H9 (cell line): ENCODE measurements at regions not wholly inside any gene's neighbourhood (a gene's known extent, or its start where the extent isn't known, plus 50 kb on each side); places are given as distances from the start of the nearest gene placed in this dataset.

ENCODE experiments used
- DNase-seq: peaks from one replicate; pipeline ENCODE4 v3.0.0-alpha.2; 2017
- H2AFZ ChIP-seq: one replicate; pipeline ENCODE4 v1.6.1; 2013; ENCODE audit warnings: mild to moderate bottlenecking, low read length, control low read depth, moderate library complexity
- H2AK5ac ChIP-seq: 2 replicates; pipeline ENCODE4 v1.6.1; 2013; ENCODE audit warnings: low read length, control low read depth, mixed read lengths; ENCODE audit not compliant: insufficient read length
- H2BK120ac ChIP-seq: one replicate; pipeline ENCODE4 v1.6.1; 2013; ENCODE audit warnings: low read depth, mild to moderate bottlenecking, low read length, control low read depth, inconsistent platforms; ENCODE audit not compliant: poor library complexity, severe bottlenecking
- H2BK12ac ChIP-seq: 2 replicates; pipeline ENCODE4 v1.6.1; 2013; ENCODE audit warnings: low read length, control low read depth, mixed read lengths, low read depth; ENCODE audit not compliant: insufficient read length
- H2BK15ac ChIP-seq: 2 replicates; pipeline ENCODE4 v1.6.1; 2013; ENCODE audit warnings: low read depth, low read length, control low read depth
- H2BK20ac ChIP-seq: one replicate; pipeline ENCODE4 v1.6.1; 2013; ENCODE audit warnings: low read depth, mild to moderate bottlenecking, low read length, control low read depth, inconsistent platforms; ENCODE audit not compliant: poor library complexity, severe bottlenecking
- H2BK5ac ChIP-seq: 2 replicates; pipeline ENCODE4 v1.6.1; 2013; ENCODE audit warnings: low read length, control low read depth, mixed read lengths; ENCODE audit not compliant: insufficient read length
- H3K14ac ChIP-seq: 2 replicates; pipeline ENCODE4 v1.6.1; 2013; ENCODE audit warnings: low read length, control low read depth; ENCODE audit not compliant: insufficient read depth
- H3K18ac ChIP-seq: 2 replicates; pipeline ENCODE4 v1.6.1; 2013; ENCODE audit warnings: low read depth, mild to moderate bottlenecking, mixed read lengths, low read length, control low read depth; ENCODE audit not compliant: insufficient read length
- H3K23ac ChIP-seq: 2 replicates; pipeline ENCODE4 v1.6.1; 2013; ENCODE audit warnings: low read length, control low read depth, mixed read lengths, low read depth; ENCODE audit not compliant: insufficient read length
- H3K23me2 ChIP-seq: 2 replicates; pipeline ENCODE4 v1.6.1; 2013; ENCODE audit warnings: low read depth, mild to moderate bottlenecking, mixed read lengths, low read length, control low read depth; ENCODE audit not compliant: insufficient read length, poor library complexity, severe bottlenecking
- H3K27ac ChIP-seq: 2 replicates; pipeline ENCODE4 v1.5.1; 2013; ENCODE audit warnings: low read length, control low read depth, mixed read lengths, low read depth; ENCODE audit not compliant: insufficient read length
- H3K27me3 ChIP-seq: 2 replicates; pipeline ENCODE4 v1.6.1; 2013; ENCODE audit warnings: low read length, control low read depth, inconsistent platforms; ENCODE audit not compliant: insufficient read depth
- H3K4ac ChIP-seq: 2 replicates; pipeline ENCODE4 v1.6.1; 2013; ENCODE audit warnings: low read depth, mild to moderate bottlenecking, control low read depth, inconsistent platforms, low read length, moderate library complexity
- H3K4me1 ChIP-seq: 2 replicates; pipeline ENCODE4 v1.6.1; 2013; ENCODE audit warnings: low read length, control low read depth, inconsistent platforms; ENCODE audit not compliant: insufficient read depth
- H3K4me2 ChIP-seq: 2 replicates; pipeline ENCODE4 v1.6.1; 2013; ENCODE audit warnings: low read length, control low read depth, mixed read lengths; ENCODE audit not compliant: insufficient read length, insufficient read depth
- H3K56ac ChIP-seq: 2 replicates; pipeline ENCODE4 v1.6.1; 2013; ENCODE audit warnings: low read depth, mild to moderate bottlenecking, mixed read lengths, low read length, control low read depth; ENCODE audit not compliant: insufficient read length
- H3K79me1 ChIP-seq: 2 replicates; pipeline ENCODE4 v1.6.1; 2013; ENCODE audit warnings: low read depth, mild to moderate bottlenecking, moderate library complexity, low read length, control low read depth, inconsistent platforms; ENCODE audit not compliant: insufficient read depth, poor library complexity, severe bottlenecking
- H3K79me2 ChIP-seq: 2 replicates; pipeline ENCODE4 v1.6.1; 2013; ENCODE audit warnings: low read length, control low read depth, inconsistent platforms; ENCODE audit not compliant: insufficient read depth
- H3K9ac ChIP-seq: 2 replicates; pipeline ENCODE4 v1.6.1; 2013; ENCODE audit warnings: low read length, control low read depth, mixed read lengths; ENCODE audit not compliant: insufficient read length; ENCODE audit errors: extremely low read depth
- H3K9me3 ChIP-seq: one replicate; pipeline ENCODE4 v1.6.1; 2013; ENCODE audit warnings: low read depth, low read length, inconsistent platforms; ENCODE audit not compliant: control insufficient read depth
- H3T11ph ChIP-seq: one replicate; pipeline ENCODE4 v1.6.1; 2013; ENCODE audit warnings: mild to moderate bottlenecking, low read length, control low read depth, inconsistent platforms
- H4K20me1 ChIP-seq: one replicate; pipeline ENCODE4 v1.6.1; 2013; ENCODE audit not compliant: control insufficient read depth, insufficient read length, insufficient read depth
- H4K5ac ChIP-seq: 2 replicates; pipeline ENCODE4 v1.6.1; 2013; ENCODE audit warnings: low read depth, mild to moderate bottlenecking, mixed read lengths, low read length, control low read depth; ENCODE audit not compliant: insufficient read length
- H4K8ac ChIP-seq: replicated peaks from 2 replicates; pipeline ENCODE4 v1.6.1; 2013; ENCODE audit warnings: low read length, control low read depth, mixed read lengths, low read depth; ENCODE audit not compliant: insufficient read length
- H4K91ac ChIP-seq: 2 replicates; pipeline ENCODE4 v1.6.1; 2013; ENCODE audit warnings: low read depth, mild to moderate bottlenecking, moderate library complexity, mixed read lengths, low read length, control low read depth; ENCODE audit not compliant: insufficient read length
- H3K27ac Mint-ChIP-seq, 3 experiments: 2 replicates in 2 of 3; 3 replicates in 1 of 3; pipeline ENCODE4 v1.8.0; 2020 to 2021; ENCODE audit warnings: mixed read lengths in 3 of 3, mild to moderate bottlenecking in 1 of 3, moderate library complexity in 1 of 3
- H3K27me3 Mint-ChIP-seq: 2 replicates; pipeline ENCODE4 v1.8.0; 2021; ENCODE audit warnings: low read depth, mild to moderate bottlenecking, moderate library complexity, mixed read lengths
- H3K36me3 Mint-ChIP-seq, 3 experiments: 2 replicates in 2 of 3; 3 replicates in 1 of 3; pipeline ENCODE4 v1.8.0; 2020 to 2021; ENCODE audit warnings: low read depth in 3 of 3, mixed read lengths in 3 of 3; ENCODE audit not compliant: insufficient read depth in 1 of 3
- H3K4me1 Mint-ChIP-seq, 2 experiments: 2 replicates each; pipeline ENCODE4 v1.8.0; 2020; ENCODE audit warnings: mixed read lengths in 2 of 2
- H3K4me3 Mint-ChIP-seq, 2 experiments: 2 replicates in 1 of 2; 3 replicates in 1 of 2; pipeline ENCODE4 v1.8.0; 2020 to 2021; ENCODE audit warnings: mild to moderate bottlenecking in 2 of 2, mixed read lengths in 2 of 2, moderate library complexity in 1 of 2
- H3K9me3 Mint-ChIP-seq, 2 experiments: 2 replicates in 1 of 2; 3 replicates in 1 of 2; pipeline ENCODE4 v1.8.0; 2020; ENCODE audit warnings: mild to moderate bottlenecking in 2 of 2, mixed read lengths in 2 of 2, moderate library complexity in 1 of 2
- WGBS: extraction: QIAGEN DNeasy Blood & Tissue Kit; methylation state at CpG from one replicate; pipeline ENCODE4 v1.1.7; 2013; ENCODE audit warnings: missing lambda C conversion rate, low lambda C conversion rate, mixed read lengths; ENCODE audit not compliant: insufficient read length; ENCODE audit errors: extremely low coverage; 5-methylcytosine and 5-hydroxymethylcytosine counted together
- TF ChIP-seq, protein P1 (sequence below): fragments of 200-600 bp; sonication (generic); conservative IDR thresholded peaks from 3 replicates; pipeline ENCODE4 v1.8.0; 2021; ENCODE audit warnings: antibody characterized with exemption, mild to moderate bottlenecking

- no CpG with 5 or more reads among the region's 9 CpGs for WGBS
- Mint-ChIP-seq H3K27ac (no peak overlapping the region), H3K4me1 (peaks cover 28 to 33% of the 10 kb centered on the region in 2 experiments)
These were observed 164.2 kb upstream of the PITRM1 start for GRCh38 chr10:3336673-3337293.

More at GRCh38 chr10:3336673-3337293, 164.2 kb upstream of the PITRM1 start:
- peaks cover 8% of the 10 kb centered on the region; the same call in 1 of the 2 replicates for H3K4me1 ChIP-seq
- TF ChIP-seq, protein P1, sequence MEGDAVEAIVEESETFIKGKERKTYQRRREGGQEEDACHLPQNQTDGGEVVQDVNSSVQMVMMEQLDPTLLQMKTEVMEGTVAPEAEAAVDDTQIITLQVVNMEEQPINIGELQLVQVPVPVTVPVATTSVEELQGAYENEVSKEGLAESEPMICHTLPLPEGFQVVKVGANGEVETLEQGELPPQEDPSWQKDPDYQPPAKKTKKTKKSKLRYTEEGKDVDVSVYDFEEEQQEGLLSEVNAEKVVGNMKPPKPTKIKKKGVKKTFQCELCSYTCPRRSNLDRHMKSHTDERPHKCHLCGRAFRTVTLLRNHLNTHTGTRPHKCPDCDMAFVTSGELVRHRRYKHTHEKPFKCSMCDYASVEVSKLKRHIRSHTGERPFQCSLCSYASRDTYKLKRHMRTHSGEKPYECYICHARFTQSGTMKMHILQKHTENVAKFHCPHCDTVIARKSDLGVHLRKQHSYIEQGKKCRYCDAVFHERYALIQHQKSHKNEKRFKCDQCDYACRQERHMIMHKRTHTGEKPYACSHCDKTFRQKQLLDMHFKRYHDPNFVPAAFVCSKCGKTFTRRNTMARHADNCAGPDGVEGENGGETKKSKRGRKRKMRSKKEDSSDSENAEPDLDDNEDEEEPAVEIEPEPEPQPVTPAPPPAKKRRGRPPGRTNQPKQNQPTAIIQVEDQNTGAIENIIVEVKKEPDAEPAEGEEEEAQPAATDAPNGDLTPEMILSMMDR: no peak
- no peak overlapping the region for H2BK5ac ChIP-seq
- H4K8ac ChIP-seq: no peak overlapping the region
- H3K79me2 ChIP-seq: no peaks in the 10 kb centered on the region
- no peak overlapping the region for H2BK120ac ChIP-seq
- no peak overlapping the region for H3K4me2 ChIP-seq
- H4K91ac ChIP-seq: no peak overlapping the region
- Mint-ChIP-seq H3K9me3 (no peaks in the 10 kb centered on the region), H3K27me3 (peaks cover 2% of the 10 kb centered on the region), H3K36me3 (no peaks in the 10 kb centered on the region), H3K4me3 (no peak overlapping the region)
- H2AK5ac ChIP-seq: no peak overlapping the region
- no peak overlapping the region for H2BK20ac ChIP-seq
- H3K27ac ChIP-seq: no peak overlapping the region
- H3K9me3 ChIP-seq: no peaks in the 10 kb centered on the region
- DNase-seq: no peak
- no peaks in the 10 kb centered on the region for H3K27me3 ChIP-seq
- no peaks in the 10 kb centered on the region for H3K23me2 ChIP-seq
- H3K79me1 ChIP-seq: no peaks in the 10 kb centered on the region
- no peak overlapping the region for H3K18ac ChIP-seq
- H4K20me1 ChIP-seq: no peaks in the 10 kb centered on the region
- no peak overlapping the region for H2BK12ac ChIP-seq
- no peak overlapping the region for H3K56ac ChIP-seq
- no peak overlapping the region for H3K14ac ChIP-seq
- no peak overlapping the region for H3K4ac ChIP-seq
- H2BK15ac ChIP-seq: no peak overlapping the region
- H3T11ph ChIP-seq: no peak overlapping the region
- H4K5ac ChIP-seq: no peak overlapping the region
- no peak overlapping the region for H3K23ac ChIP-seq
- no peak overlapping the region for H3K9ac ChIP-seq
- no peak overlapping the region for H2AFZ ChIP-seq
